H1 (cell line): ENCODE measurements at regions not wholly inside any gene's neighbourhood (a gene's known extent, or its start where the extent isn't known, plus 50 kb on each side); places are given as distances from the start of the nearest gene placed in this dataset.

Source experiments
- CHD7 ChIP-seq: fragments of 300-600 bp; sonication (generic); IDR thresholded peaks from 2 replicates; pipeline ENCODE4 v1.7.1; 2012; ENCODE audit warnings: low read length, moderate library complexity, mild to moderate bottlenecking, inconsistent platforms; ENCODE audit not compliant: insufficient replicate concordance
- CTBP2 ChIP-seq: IDR thresholded peaks from 2 replicates; pipeline ENCODE4 v1.7.0; 2011; ENCODE audit warnings: borderline replicate concordance, mild to moderate bottlenecking, moderate library complexity, mixed read lengths, low read length; ENCODE audit not compliant: insufficient read depth, insufficient read length
- RBBP5 ChIP-seq: IDR thresholded peaks from 2 replicates; pipeline ENCODE4 v1.7.1; 2012; ENCODE audit warnings: low read depth, mild to moderate bottlenecking, inconsistent platforms, low read length, moderate library complexity, borderline replicate concordance
- ZNF274 ChIP-seq: IDR thresholded peaks from 2 replicates; pipeline ENCODE4 v1.7.0; 2012; ENCODE audit warnings: low read length, borderline replicate concordance; ENCODE audit errors: extremely low read depth
- TF ChIP-seq, protein P1 (sequence below): IDR thresholded peaks from 2 replicates; pipeline ENCODE4 v1.6.1; 2012; ENCODE audit warnings: low read length, inconsistent platforms

DNA sequence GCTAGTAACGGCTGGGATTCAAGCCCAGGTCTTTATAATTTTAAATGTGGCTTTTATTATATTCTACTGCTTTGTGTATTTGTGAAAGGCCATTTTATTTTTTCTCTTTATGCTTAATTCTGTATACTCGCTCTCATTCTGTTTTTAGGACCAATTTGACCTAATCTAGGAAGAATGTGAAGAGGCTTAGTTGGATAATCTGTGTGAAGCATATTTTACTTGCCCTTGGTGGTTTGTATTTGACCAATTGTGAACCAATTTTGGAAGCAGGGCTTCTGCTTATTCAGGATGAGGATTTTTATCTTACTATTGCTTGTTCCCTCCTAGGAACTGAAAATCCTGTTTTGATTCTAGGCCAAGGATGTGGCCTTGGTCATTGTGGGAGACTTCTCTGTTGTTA lies 113.1 kb downstream of the TTC6 start (continued):
- no peak for TF ChIP-seq CHD7
- no peak for TF ChIP-seq CTBP2
- TF ChIP-seq RBBP5 = no peak
- TF ChIP-seq, protein P1, sequence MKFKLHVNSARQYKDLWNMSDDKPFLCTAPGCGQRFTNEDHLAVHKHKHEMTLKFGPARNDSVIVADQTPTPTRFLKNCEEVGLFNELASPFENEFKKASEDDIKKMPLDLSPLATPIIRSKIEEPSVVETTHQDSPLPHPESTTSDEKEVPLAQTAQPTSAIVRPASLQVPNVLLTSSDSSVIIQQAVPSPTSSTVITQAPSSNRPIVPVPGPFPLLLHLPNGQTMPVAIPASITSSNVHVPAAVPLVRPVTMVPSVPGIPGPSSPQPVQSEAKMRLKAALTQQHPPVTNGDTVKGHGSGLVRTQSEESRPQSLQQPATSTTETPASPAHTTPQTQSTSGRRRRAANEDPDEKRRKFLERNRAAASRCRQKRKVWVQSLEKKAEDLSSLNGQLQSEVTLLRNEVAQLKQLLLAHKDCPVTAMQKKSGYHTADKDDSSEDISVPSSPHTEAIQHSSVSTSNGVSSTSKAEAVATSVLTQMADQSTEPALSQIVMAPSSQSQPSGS = no peak
- no peak for TF ChIP-seq ZNF274
